GM13977 (cell line): ENCODE measurements at regions not wholly inside any gene's neighbourhood (a gene's known extent, or its start where the extent isn't known, plus 50 kb on each side); places are given as distances from the start of the nearest gene placed in this dataset.

ENCODE experiments used
- DNase-seq: peaks from one replicate; pipeline ENCODE4 v3.0.0; 2012; ENCODE audit warnings: low spot score
- CTCF ChIP-seq: IDR thresholded peaks from 2 replicates; pipeline ENCODE4 v1.5.1; 2012; ENCODE audit warnings: mild to moderate bottlenecking, control low read depth; ENCODE audit not compliant: insufficient read depth; ENCODE audit errors: extremely low read depth, missing control alignments
- in situ Hi-C: fragments of 300-500 bp; cut with MboI; formaldehyde crosslinking; loops from one replicate; pipeline ENCODE4 v1.12.0; 2022; ENCODE audit warnings: low sequenced_read_pairs, low pct_unique_long_range_greater_than_20kb, mixed read lengths, inconsistent platforms; ENCODE audit not compliant: unreplicated experiment

- no peak for DNase-seq
- no peak for TF ChIP-seq CTCF
- in situ Hi-C loops, result no loop called here
Measured at GRCh38 chr2:19846567-19846966, 55.2 kb downstream of the TTC32 start.

- TF ChIP-seq CTCF, result no peak
- in situ Hi-C loops, result no loop called here
- DNase-seq, result no peak
Measured at GRCh38 chr2:19846030-19846429, 55.8 kb downstream of the TTC32 start.

- no peak for TF ChIP-seq CTCF
- DNase-seq, result no peak
- in situ Hi-C loops, result no loop called here
Measured at GRCh38 chr2:19845323-19845920, 56.4 kb downstream of the TTC32 start.

- TF ChIP-seq CTCF, result no peak
- no peak for DNase-seq
- in situ Hi-C loops, result no loop called here
Measured at GRCh38 chr2:19844750-19845149, 57.0 kb downstream of the TTC32 start.

GRCh38 chr2:19843992-19844515 lies 57.7 kb downstream of the TTC32 start:
- in situ Hi-C loops, result no loop called here
- TF ChIP-seq CTCF, result no peak
- DNase-seq, result no peak

- TF ChIP-seq CTCF, result no peak
- no peak for DNase-seq
- in situ Hi-C loops, result no loop called here
Measured at GRCh38 chr2:19841918-19842693, 59.7 kb downstream of the TTC32 start.
